ENCODE measurements at regions not wholly inside any gene's neighbourhood (a gene's known extent, or its start where the extent isn't known, plus 50 kb on each side); places are given as distances from the start of the nearest gene placed in this dataset.

- peak in 2 of 4 experiments; percentile 10 to 30 for DNase-seq (ENCODE audit: low read depth in 4 of 4, low spot score in 1 of 4)
These were observed 154.2 kb downstream of the MRM1 start for GRCh38 chr17:36755586-36755985.

DNA sequence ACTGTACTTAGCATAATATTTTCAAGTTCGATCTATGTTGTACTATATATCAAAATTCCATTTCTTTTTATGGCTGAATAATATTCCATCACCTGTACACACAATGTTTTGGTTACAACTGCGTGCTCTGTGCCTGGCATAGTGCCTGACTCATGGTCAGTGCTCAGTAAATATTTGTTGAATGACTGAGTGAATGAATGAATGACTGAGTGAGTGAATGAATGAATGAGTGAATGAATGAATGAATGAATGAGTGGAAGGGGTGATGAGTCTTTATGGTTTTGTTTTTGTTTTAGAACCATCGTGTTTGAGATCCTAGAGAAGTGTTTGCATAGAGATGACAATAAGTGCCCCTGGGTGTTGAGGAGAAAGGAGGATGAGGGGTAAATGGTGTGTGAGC lies 155.3 kb downstream of the MRM1 start:
- no peak for DNase-seq (ENCODE audit: low read depth in 4 of 4, low spot score in 1 of 4)

- DNase-seq (ENCODE audit: low read depth in 4 of 4, low spot score in 1 of 4), result no peak
These were observed 159.0 kb downstream of the MRM1 start for GRCh38 chr17:36760425-36760824.

- DNase-seq (ENCODE audit: low read depth in 4 of 4, low spot score in 1 of 4), result no peak
These were observed 160.0 kb downstream of the MRM1 start for GRCh38 chr17:36761203-36761950.

DNA sequence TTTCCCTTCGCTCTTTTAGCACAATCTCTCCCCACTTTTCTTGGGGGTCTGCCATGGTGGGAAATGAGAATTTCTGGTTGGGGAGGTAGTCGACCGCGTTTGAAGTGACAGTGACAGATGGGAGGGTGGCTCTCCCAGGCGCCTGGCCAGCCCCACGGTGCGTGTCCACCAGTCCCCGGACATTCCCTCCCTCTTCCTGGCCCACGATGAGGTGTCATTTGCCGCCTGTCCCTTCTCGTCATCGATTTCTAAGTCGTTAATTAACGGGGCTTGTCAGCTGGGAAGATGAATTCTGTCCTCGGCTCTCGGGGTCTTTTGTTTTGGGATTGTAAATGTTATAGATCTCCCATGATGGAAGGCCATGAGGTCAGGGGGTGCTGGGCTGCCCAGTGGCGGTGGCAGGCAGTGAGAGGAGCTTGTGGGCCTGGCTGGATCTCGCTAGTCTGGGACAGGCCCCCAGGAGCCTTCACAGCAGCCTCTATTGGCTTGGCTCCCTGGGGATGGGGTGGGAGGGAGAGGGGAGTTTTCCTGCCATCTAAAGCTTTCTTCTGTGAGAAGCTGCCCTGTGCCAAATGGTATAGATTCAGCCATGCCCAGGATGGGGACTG lies 164.2 kb downstream of the MRM1 start:
- no peak for DNase-seq (ENCODE audit: low read depth in 4 of 4, low spot score in 1 of 4)

DNA sequence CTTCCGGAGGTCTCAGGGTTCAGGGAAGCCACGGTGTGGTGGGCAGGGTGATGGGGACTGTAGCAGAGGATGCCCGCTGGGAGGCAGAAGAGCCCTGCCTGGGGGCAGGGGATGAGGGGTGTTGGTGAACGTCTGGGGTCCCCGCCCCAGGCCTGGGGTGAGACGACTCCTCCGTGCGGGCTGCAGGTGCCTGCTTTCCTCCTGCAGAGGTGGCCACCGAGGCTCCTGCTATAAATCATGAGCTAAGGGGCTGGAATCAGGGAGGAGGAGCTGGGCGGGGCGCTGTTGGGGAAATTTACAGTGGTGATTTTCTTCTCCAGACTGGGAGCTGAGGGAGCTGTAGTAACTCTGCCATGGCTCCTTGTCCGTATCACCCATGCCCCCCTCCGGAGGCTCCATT lies 167.0 kb downstream of the MRM1 start:
- no peak for DNase-seq (ENCODE audit: low read depth in 4 of 4, low spot score in 1 of 4)

DNA sequence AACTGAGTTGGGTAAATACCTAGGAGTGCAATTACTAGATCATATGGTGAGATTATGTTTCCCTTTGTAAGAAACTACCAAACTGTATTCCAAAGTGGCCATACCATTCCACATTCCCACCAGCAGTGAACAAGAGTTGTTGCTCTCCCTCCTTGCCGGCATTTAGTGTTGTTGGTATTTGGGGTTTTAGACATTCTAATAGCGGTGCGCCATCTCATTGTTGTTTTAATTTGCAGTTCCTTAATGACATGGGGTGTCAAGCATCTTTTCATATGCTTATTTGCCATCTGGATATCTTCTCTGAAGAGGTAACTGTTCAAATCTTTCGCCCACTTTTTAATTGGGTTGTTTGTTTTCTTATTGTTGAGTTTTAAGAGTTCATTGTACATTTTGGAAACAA lies 164.2 kb upstream of the LHX1 start:
- DNase-seq (ENCODE audit: low read depth in 4 of 4, low spot score in 1 of 4), result no peak

- no peak for DNase-seq (ENCODE audit: low read depth in 4 of 4, low spot score in 1 of 4)
These were observed 160.2 kb upstream of the LHX1 start for GRCh38 chr17:36777118-36777517.

DNA sequence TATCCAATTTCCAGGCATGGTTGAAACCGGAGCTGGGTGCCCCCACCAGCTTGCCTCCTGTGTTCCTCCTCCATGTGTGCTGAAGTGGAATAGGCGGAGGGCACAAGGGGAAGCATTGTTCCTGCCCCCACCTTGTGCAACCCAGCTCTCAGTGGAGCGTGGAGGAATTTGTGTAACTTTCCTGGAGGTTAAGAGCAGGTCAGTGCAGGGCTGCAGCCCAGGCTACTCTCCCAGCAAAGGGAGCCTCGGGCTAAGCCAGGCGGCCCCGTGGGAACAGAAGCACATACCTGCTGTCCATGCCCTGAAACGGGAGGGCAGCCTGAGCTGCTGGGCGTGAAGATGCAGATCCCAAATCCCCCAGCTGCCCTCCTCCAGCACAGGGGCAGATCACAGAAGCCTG lies 158.8 kb upstream of the LHX1 start:
- DNase-seq (ENCODE audit: low read depth in 4 of 4, low spot score in 1 of 4), result no peak

DNA sequence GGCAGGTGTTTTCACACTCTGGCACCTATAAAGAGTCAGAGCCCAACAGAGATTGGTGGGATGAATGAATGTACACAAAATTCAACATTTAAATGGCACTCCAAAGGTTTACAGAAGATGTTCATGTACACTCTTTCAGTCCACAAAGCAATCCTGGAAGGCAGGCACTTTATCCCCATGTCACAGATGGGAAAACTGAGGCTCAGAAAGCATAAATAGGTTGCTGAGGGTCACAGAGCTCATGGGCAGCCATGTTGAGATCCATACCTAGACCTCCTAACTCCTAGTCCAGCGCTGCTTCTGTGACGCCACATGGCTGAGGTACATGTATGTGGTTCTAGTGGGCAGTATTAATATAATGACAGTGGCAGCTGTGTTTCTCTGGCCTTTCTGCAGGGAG lies 157.7 kb upstream of the LHX1 start:
- DNase-seq (ENCODE audit: low read depth in 4 of 4, low spot score in 1 of 4), result no peak

GRCh38 chr17:36784633-36785032 lies 152.6 kb upstream of the LHX1 start:
- DNase-seq (ENCODE audit: low read depth in 4 of 4, low spot score in 1 of 4), result no peak

DNA sequence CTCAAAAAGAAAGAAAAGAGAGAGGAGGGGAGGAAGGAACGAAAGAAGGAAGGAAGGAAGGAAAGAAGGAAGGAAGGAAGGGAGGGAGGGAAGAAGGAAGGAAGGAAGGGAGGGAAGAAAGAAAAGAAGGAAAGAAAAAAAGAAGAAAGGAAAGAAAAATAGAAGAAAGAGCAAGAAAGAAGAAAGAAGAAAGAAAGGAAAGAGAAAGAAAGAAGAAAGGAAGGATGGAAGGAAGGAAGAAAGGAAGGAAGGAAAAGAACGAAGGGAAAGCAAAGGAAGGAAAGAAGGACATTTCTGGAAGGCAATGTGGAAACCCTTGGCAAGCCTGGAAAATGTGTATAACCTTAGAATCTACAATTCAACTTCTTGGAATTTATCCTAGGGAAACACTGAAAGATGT lies 150.4 kb upstream of the LHX1 start:
- no peak for DNase-seq (ENCODE audit: low read depth in 4 of 4, low spot score in 1 of 4)

DNA sequence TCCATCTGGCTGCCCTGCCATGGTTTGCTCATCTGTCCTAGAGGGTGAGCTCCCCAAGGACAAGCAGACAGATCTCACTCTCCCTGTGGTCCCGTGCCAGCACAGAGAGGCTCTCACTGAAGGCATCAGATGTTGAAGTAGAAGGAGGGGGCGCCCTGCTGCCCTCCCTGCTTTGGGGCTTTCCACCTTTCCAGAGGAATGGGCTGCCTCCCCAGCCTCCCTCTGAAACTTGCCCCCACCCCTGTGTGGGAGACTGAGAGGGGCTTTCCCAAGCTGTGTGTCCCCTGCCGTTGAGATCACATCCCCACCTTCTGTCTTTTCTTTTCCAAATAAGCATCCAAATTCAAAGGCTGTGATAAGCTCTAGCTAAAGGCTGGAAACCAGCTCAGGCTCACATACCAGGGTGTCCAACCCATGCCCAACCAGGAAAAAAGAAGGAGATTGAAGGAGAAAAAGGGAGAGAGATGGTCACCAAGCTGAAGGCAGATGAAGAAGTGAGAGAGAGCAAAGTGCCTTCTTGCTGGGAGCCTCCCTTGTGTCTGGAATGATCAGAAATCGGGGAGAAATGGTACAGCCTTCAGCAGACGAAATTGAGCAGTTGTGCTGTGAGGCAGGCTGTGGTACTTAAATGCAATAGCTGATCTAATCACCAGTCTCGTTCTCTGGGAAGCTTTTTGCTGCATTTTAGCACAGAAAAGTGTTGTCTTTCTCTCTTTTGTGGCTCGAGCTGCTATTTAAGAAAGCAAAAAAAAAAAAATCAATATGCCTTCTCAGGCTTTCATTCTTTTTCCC lies 145.9 kb upstream of the LHX1 start:
- DNase-seq (ENCODE audit: low read depth in 4 of 4, low spot score in 1 of 4), result no peak

DNA sequence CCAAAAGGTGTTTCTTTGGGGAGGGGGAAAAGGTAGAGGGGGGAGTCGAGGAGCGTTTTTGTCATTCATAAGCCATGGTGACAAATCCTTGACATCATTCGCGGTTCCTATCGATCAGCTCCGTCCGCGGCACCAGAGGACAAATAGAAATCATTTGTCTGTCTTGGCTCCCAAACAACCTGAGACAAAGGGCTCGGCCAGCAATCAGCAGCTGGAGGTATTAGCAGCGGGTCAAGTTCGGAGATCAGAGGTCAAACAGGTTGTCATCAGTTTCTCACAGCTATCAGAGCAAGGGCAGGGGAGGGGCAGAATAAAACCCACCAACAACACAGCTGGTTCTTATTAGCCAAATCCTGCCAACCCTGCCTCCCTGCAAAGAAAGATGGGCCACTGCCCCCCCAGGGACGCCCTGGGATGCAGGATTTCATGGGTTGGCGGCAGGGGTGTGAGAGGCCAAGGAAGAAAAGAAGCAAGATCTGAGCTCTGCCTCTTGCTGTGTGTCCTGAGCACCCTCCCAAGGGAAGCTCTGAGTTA lies 145.3 kb upstream of the LHX1 start:
- DNase-seq (ENCODE audit: low read depth in 4 of 4, low spot score in 1 of 4), result no peak

GRCh38 chr17:36792849-36793248 lies 144.4 kb upstream of the LHX1 start:
- DNase-seq (ENCODE audit: low read depth in 4 of 4, low spot score in 1 of 4), result no peak

- no peak for DNase-seq (ENCODE audit: low read depth in 4 of 4, low spot score in 1 of 4)
These were observed 143.3 kb upstream of the LHX1 start for GRCh38 chr17:36793976-36794375.

DNA sequence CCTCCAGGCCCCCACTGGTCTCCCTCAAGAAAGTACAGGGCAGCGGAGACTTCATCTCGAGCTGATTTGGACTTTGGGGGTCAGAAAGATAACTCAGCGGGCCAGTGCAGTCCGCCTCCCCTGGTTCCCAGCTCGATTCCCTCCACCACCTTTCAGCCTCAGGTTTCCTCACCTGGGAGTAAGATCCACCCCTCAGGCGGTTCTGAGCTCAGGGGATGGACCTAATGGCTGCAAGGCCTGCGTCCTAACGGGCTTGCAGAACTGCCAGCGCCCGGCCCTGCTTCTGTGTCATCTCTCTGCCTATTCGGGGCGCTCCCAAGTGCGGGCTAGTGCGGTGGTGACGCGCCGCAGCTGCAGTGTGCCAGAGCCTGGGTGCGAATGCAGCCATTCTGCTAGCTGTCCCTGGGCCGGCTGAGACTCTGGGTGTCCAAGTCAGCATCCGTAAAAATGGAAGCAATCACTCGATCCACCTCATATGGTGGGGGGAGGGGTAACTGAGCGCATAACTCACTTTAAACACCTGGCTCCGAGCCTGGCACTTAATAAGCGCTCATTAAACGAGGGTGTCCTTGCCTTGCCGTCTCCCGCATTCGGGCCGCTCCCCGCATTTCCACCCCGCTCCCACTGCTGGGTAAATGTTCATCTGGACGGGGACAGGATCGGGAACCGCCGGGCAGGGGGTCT lies 129.6 kb upstream of the LHX1 start:
- DNase-seq (ENCODE audit: low read depth in 4 of 4, low spot score in 1 of 4), result no peak

- DNase-seq (ENCODE audit: low read depth in 4 of 4, low spot score in 1 of 4), result no peak
These were observed 129.1 kb upstream of the LHX1 start for GRCh38 chr17:36808180-36808661.

- no peak for DNase-seq (ENCODE audit: low read depth in 4 of 4, low spot score in 1 of 4)
These were observed 124.5 kb upstream of the LHX1 start for GRCh38 chr17:36812762-36813161.

DNA sequence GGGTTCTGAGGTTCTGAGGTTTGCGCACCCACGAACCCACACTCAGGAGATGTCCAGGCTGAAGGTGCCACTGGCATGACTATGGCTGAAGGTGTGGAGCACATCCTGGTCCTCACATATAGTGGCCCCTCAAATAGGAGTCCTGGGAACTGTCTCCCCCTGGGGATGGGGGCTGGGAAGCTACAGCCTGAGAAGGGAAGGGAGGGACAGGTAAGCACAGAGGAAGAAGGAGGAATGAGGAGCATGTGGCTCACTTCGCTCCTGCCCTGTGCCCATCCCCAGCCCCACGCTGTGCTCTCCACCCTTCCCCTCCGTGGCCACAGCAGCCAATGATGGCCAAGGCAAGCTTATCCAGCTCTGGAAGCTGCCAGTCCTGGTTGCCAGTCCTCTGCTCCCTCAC lies 123.9 kb upstream of the LHX1 start:
- no peak for DNase-seq (ENCODE audit: low read depth in 4 of 4, low spot score in 1 of 4)

- no peak for DNase-seq (ENCODE audit: low read depth in 4 of 4, low spot score in 1 of 4)
These were observed 123.2 kb upstream of the LHX1 start for GRCh38 chr17:36813957-36814563.
